ENCODE measurements at regions not wholly inside any gene's neighbourhood (a gene's known extent, or its start where the extent isn't known, plus 50 kb on each side); places are given as distances from the start of the nearest gene placed in this dataset.
"Not testable (repeated sequence)": the region's sequence is repeated elsewhere in the genome, so short reads cannot be mapped to it uniquely, and the experiment has no call there.

DNA sequence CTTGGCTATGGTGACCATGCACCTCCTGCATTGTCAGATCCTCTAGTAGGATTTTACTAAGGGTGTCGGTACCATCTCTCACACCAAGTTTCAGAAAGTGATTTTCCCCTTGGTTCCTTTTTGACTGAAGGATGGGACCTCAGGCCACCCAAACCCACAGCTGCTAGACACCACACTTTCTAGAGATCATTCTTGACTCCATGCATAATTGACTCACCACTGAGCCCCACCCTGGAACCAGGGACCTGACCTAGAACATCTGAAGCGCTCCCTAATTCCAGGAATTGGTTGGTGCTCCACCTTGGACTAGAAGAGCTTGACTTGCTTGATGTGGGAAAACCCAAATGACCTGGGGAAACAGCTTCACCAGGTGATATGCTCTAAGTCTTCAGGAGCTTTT is 206.8 kb upstream of the EGLN3 start:
- no peaks in the 10 kb centered on the region for H3K4me1 ChIP-seq (ENCODE audit: insufficient read depth, low read length)
- POLR2A ChIA-PET = no interaction called here
- CTCF ChIA-PET = no interaction called here

DNA sequence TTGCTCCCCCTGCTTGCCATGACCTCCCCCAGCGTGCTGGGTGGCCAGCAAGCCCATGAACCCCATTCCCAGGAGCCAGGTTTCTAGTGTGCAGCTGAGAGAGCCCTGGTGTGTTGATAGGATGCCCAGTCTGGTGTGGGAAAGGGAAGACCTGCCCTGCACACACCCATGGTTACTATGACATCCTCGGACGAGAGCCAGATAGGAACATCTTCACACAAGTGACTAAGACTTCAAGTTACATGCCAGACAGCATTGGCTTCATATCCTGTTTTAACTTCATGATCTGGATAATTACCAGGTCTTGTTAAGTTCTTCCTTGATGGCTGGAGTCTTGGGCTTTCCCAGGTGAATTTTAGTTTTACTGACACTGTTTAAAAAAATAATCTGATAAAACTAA is 196.6 kb upstream of the EGLN3 start:
- no peak overlapping the region for H3K27ac Mint-ChIP-seq

More for the DNA sequence above, 206.8 kb upstream of the EGLN3 start:
- DNase-seq = no peak
- H3K27me3 Mint-ChIP-seq = no peaks in the 10 kb centered on the region
- H3K27me3 ChIP-seq (ENCODE audit: insufficient read depth, low read length, poor library complexity, severe bottlenecking) = no peaks in the 10 kb centered on the region
- H3K27ac ChIP-seq (ENCODE audit: low read depth, low read length) = no peak overlapping the region
- no peaks in the 10 kb centered on the region for H3K36me3 ChIP-seq (ENCODE audit: insufficient read depth, low read length)
- H3K27ac Mint-ChIP-seq = no peak overlapping the region
- peaks cover 0 to 10% (median 0%) of the 10 kb centered on the region in 3 donors for H3K4me1 Mint-ChIP-seq
- no peak overlapping the region for H3K4me3 ChIP-seq (ENCODE audit: low read length)
- H3K36me3 Mint-ChIP-seq = no peaks in the 10 kb centered on the region
- H3K4me3 Mint-ChIP-seq = no peak overlapping the region
- H3K9me3 Mint-ChIP-seq = peaks cover 0 to 2% (median 0%) of the 10 kb centered on the region in 5 donors
- no peaks in the 10 kb centered on the region for H3K9me3 ChIP-seq (ENCODE audit: low read length)

DNA sequence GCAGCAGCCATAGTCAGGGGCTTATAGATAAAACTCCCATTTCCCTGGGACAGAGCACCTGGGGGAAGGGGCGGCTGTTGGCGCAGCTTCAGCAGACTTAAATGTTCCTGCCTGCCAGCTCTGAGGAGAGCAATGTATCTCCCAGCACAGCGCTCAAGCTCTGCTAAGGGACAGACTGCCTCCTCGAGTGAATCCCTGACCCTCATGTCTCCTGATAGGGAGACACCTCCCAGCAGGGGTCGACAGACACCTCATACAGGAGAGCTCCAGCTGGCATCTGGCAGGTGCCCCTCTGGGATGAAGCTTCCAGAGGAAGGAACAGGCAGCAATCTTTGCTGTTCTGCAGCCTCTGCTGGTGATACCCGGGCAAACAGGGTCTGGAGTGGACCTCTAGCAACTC is 189.3 kb upstream of the EGLN3 start:
- H3K4me1 ChIP-seq (ENCODE audit: insufficient read depth, low read length); H3K4me3 ChIP-seq (ENCODE audit: low read length); H3K27ac Mint-ChIP-seq; H3K27me3 Mint-ChIP-seq; H3K4me3 Mint-ChIP-seq; H3K36me3 ChIP-seq (ENCODE audit: insufficient read depth, low read length); H3K4me1 Mint-ChIP-seq; DNase-seq; POLR2A ChIA-PET; H3K27me3 ChIP-seq (ENCODE audit: insufficient read depth, low read length, poor library complexity, severe bottlenecking); H3K36me3 Mint-ChIP-seq; H3K9me3 ChIP-seq (ENCODE audit: low read length); CTCF ChIA-PET; H3K27ac ChIP-seq (ENCODE audit: low read depth, low read length): not testable (repeated sequence)
- peaks cover 4 to 22% (median 14%) of the 10 kb centered on the region in 5 donors for H3K9me3 Mint-ChIP-seq

More for the DNA sequence above, 196.6 kb upstream of the EGLN3 start:
- H3K4me3 ChIP-seq (ENCODE audit: low read length) = no peak overlapping the region
- H3K36me3 ChIP-seq (ENCODE audit: insufficient read depth, low read length) = no peaks in the 10 kb centered on the region
- peaks cover 0 to 2% of the 10 kb centered on the region in 2 donors for H3K27me3 Mint-ChIP-seq
- POLR2A ChIA-PET = no interaction called here
- no peaks in the 10 kb centered on the region for H3K4me1 Mint-ChIP-seq
- H3K27me3 ChIP-seq (ENCODE audit: insufficient read depth, low read length, poor library complexity, severe bottlenecking) = no peaks in the 10 kb centered on the region
- no peak overlapping the region for H3K27ac ChIP-seq (ENCODE audit: low read depth, low read length)
- peaks cover 0 to 5% (median 1%) of the 10 kb centered on the region in 3 donors for H3K36me3 Mint-ChIP-seq
- H3K9me3 ChIP-seq (ENCODE audit: low read length) = no peaks in the 10 kb centered on the region
- H3K4me3 Mint-ChIP-seq = no peak overlapping the region
- H3K4me1 ChIP-seq (ENCODE audit: insufficient read depth, low read length) = no peaks in the 10 kb centered on the region
- H3K9me3 Mint-ChIP-seq = peaks cover 4 to 23% (median 10%) of the 10 kb centered on the region in 5 donors
- no peak for DNase-seq
- CTCF ChIA-PET = no interaction called here

DNA sequence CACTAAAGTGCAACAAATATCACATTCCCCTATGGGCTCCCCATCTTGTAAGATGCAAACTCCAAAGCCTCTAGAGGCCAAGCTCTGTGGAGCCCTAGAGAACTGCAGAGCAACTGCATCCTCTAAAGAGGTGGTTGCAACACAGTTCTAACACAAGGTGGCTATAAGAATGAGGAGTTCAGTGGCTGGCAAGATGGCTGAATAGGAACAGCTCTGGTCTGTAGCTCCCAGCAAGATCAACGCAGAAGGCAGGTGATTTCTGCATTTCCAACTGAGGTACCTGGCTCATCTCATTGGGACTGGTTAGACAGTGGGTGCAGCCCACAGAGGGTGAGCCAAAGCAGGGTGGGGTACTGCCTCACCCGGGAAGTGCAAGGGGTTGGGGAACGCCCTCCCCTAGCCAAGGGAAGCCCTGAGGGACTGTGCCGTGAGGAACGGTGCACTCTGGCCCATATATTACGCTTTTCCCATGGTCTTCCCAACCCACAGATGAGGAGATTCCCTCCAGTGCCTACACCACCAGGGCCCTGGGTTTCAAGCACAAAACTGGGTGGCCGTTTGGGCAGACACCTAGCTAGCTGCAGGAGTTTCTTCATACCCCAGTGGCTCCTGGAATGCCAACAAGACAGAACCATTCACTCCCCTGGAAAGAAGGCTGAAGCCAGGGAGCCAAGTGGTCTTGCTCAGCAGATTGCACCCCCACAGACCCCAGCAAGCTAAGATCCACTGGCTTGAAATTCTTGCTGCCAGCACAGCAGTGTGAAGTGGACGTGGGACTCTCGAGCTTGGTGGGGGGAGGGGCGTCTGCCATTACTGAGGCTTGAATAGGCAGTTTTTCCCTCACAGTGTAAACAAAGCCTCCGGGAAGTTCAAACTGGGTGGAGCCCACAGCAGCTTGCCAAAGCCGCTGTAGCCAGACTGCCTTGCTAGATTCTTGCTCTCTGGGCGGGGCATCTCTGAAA is 188.6 kb upstream of the EGLN3 start:
- H3K36me3 ChIP-seq (ENCODE audit: insufficient read depth, low read length); H3K9me3 ChIP-seq (ENCODE audit: low read length); POLR2A ChIA-PET; H3K4me1 ChIP-seq (ENCODE audit: insufficient read depth, low read length); H3K27me3 Mint-ChIP-seq; H3K4me1 Mint-ChIP-seq; H3K27ac ChIP-seq (ENCODE audit: low read depth, low read length); H3K27me3 ChIP-seq (ENCODE audit: insufficient read depth, low read length, poor library complexity, severe bottlenecking); H3K4me3 ChIP-seq (ENCODE audit: low read length); CTCF ChIA-PET; H3K4me3 Mint-ChIP-seq; H3K36me3 Mint-ChIP-seq; H3K27ac Mint-ChIP-seq; DNase-seq: not testable (repeated sequence)
- peaks cover 4 to 18% (median 14%) of the 10 kb centered on the region in 5 donors for H3K9me3 Mint-ChIP-seq

DNA sequence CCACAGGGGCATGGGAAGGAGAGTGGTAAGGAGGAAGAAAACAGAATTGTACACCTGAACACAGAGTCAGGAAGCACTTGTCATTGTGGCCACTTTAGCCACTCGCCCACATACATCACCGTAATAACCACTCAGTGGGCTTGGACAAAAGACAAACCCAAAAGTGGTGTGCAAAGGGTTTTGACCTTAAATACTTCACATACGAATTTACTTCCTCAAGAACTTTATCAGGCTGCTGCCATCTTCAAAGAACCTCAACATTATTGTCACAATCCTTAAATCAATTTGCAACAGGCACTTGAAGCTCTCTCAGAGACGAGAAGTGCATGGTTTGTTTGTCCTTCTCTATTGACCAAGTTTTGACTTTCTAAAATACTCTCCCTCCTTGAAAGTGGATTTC is 187.3 kb upstream of the EGLN3 start:
- peaks cover 0 to 4% (median 0%) of the 10 kb centered on the region in 3 donors for H3K36me3 Mint-ChIP-seq
- H3K27me3 ChIP-seq (ENCODE audit: insufficient read depth, low read length, poor library complexity, severe bottlenecking) = no peaks in the 10 kb centered on the region
- H3K9me3 Mint-ChIP-seq = peaks cover 4 to 13% (median 7%) of the 10 kb centered on the region in 5 donors
- ChIA-PET CTCF (no interaction called here), POLR2A (no interaction called here)
- no peaks in the 10 kb centered on the region for H3K4me1 Mint-ChIP-seq
- no peak overlapping the region for H3K4me3 ChIP-seq (ENCODE audit: low read length)
- H3K27ac Mint-ChIP-seq = no peak overlapping the region
- H3K36me3 ChIP-seq (ENCODE audit: insufficient read depth, low read length) = no peaks in the 10 kb centered on the region
- no peaks in the 10 kb centered on the region for H3K9me3 ChIP-seq (ENCODE audit: low read length)
- H3K27me3 Mint-ChIP-seq = peaks cover 0 to 1% of the 10 kb centered on the region in 2 donors
- no peaks in the 10 kb centered on the region for H3K4me1 ChIP-seq (ENCODE audit: insufficient read depth, low read length)
- no peak overlapping the region for H3K4me3 Mint-ChIP-seq
- no peak for DNase-seq
- no peak overlapping the region for H3K27ac ChIP-seq (ENCODE audit: low read depth, low read length)

DNA sequence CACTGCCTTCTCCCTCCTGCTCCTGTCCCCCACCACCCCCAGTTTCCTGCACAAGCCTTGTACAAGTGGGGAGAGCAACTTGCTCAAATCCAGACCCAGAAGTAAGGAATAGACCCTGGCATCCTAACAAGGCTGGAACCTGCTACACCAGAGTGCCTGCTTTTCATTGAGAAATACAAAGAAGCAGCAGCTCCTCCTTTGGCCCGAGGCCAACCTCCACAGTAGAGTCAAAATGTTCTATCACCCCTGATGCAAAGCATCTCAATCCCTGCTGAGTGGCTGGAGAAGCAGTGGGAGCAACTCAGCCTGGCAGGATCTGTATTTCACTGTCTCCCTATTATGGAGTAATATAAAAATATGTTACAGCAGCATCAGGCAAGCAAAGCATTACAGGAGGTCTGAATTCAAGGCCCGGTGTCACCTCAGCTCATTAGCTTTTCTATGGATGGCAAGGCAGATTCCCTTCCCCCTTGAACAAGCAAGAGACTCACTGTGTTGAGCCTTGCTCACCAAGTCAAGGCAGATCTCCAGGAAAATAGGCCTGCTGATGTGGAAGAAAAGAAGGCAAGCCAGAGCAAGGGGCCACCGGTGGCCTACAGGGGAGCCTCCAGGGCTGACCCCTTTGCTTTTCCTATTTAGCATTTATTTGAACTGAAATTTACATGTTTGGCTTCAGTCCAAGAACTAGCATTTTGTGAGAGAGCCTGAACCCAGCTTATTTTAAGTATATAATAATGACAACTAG is 186.3 kb upstream of the EGLN3 start:
- Mint-ChIP-seq H3K27ac (no peak overlapping the region), H3K9me3 (peaks cover 0 to 12% (median 2%) of the 10 kb centered on the region in 5 donors), H3K4me1 (no peaks in the 10 kb centered on the region), H3K27me3 (peaks cover 0 to 1% of the 10 kb centered on the region in 2 donors), H3K36me3 (peaks cover 0 to 2% (median 0%) of the 10 kb centered on the region in 3 donors), H3K4me3 (no peak overlapping the region)
- ChIA-PET CTCF (no interaction called here), POLR2A (no interaction called here)
- Histone ChIP-seq H3K27me3 (ENCODE audit: insufficient read depth, low read length, poor library complexity, severe bottlenecking) (no peaks in the 10 kb centered on the region), H3K27ac (ENCODE audit: low read depth, low read length) (no peak overlapping the region), H3K36me3 (ENCODE audit: insufficient read depth, low read length) (no peaks in the 10 kb centered on the region), H3K4me3 (ENCODE audit: low read length) (no peak overlapping the region), H3K9me3 (ENCODE audit: low read length) (no peaks in the 10 kb centered on the region), H3K4me1 (ENCODE audit: insufficient read depth, low read length) (no peaks in the 10 kb centered on the region)
- DNase-seq = no peak

DNA sequence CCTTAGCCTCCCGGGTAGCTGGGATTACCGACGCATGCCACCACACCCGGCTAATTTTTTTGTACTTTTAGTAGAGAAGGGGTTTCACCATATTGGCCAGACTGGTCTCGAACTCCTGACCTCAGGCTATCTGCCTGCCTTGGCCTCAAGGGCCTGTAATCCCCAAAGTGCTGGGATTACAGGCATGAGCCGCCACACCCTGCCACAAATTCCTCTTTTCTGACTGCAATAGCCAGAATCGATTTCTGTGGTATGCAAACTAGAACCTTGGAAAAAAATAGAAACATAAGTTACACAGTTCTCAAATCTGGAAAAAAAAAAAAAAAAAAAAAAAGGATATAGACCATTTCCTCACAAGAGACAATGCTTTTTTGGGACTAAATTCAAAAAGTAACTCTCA is 184.6 kb upstream of the EGLN3 start:
- ChIA-PET CTCF (no interaction called here), POLR2A (no interaction called here)
- H3K4me1 Mint-ChIP-seq = no peaks in the 10 kb centered on the region
- no peaks in the 10 kb centered on the region for H3K4me1 ChIP-seq (ENCODE audit: insufficient read depth, low read length)
- no peak overlapping the region for H3K27ac ChIP-seq (ENCODE audit: low read depth, low read length)
- no peaks in the 10 kb centered on the region for H3K36me3 Mint-ChIP-seq
- no peaks in the 10 kb centered on the region for H3K9me3 ChIP-seq (ENCODE audit: low read length)
- no peaks in the 10 kb centered on the region for H3K9me3 Mint-ChIP-seq
- H3K27ac Mint-ChIP-seq = no peak overlapping the region
- no peak overlapping the region for H3K4me3 ChIP-seq (ENCODE audit: low read length)
- DNase-seq = no peak
- no peaks in the 10 kb centered on the region for H3K27me3 ChIP-seq (ENCODE audit: insufficient read depth, low read length, poor library complexity, severe bottlenecking)
- no peaks in the 10 kb centered on the region for H3K36me3 ChIP-seq (ENCODE audit: insufficient read depth, low read length)
- no peak overlapping the region for H3K4me3 Mint-ChIP-seq
- H3K27me3 Mint-ChIP-seq = peaks cover 0 to 3% of the 10 kb centered on the region in 2 donors

DNA sequence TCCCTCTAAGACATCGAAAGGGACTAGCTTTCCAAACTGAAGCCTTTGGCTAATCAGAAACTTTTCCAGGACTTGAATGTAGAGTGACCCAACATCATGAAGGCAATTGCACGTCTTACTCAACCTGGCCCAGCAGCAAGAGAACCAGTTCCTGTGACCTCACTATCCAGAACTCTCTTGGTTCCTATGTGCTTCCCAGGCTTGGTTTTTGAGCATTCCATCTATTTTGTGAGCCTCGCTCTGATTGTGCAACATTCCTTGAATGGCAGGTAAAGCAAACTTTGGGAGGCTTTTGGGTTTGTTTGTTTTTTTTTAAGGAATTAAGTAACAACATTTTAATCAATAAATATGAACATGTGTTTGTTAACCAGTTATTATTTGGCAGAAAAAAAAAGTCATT is 183.6 kb upstream of the EGLN3 start:
- Histone ChIP-seq H3K4me1 (ENCODE audit: insufficient read depth, low read length) (no peaks in the 10 kb centered on the region), H3K27ac (ENCODE audit: low read depth, low read length) (no peak overlapping the region), H3K27me3 (ENCODE audit: insufficient read depth, low read length, poor library complexity, severe bottlenecking) (no peaks in the 10 kb centered on the region), H3K9me3 (ENCODE audit: low read length) (no peaks in the 10 kb centered on the region), H3K4me3 (ENCODE audit: low read length) (no peak overlapping the region), H3K36me3 (ENCODE audit: insufficient read depth, low read length) (no peaks in the 10 kb centered on the region)
- Mint-ChIP-seq H3K4me3 (no peak overlapping the region), H3K9me3 (no peaks in the 10 kb centered on the region), H3K4me1 (no peaks in the 10 kb centered on the region), H3K36me3 (no peaks in the 10 kb centered on the region), H3K27me3 (peaks cover 0 to 3% of the 10 kb centered on the region in 2 donors), H3K27ac (no peak overlapping the region)
- DNase-seq = no peak
- ChIA-PET CTCF (no interaction called here), POLR2A (no interaction called here)

Measured in CD8-positive, alpha-beta memory T cell (primary cell).